GM23338 (cell line): ENCODE measurements at regions not wholly inside any gene's neighbourhood (a gene's known extent, or its start where the extent isn't known, plus 50 kb on each side); places are given as distances from the start of the nearest gene placed in this dataset.

ENCODE experiments used
- ATAC-seq: fragments of 200-7000 bp; cut with Tn5 transposase; 3 replicates; pipeline ENCODE4 v1.9.1; 2020
- DNase-seq: peaks from one replicate; pipeline ENCODE4 v3.0.0-alpha.2; 2015; ENCODE audit warnings: low spot score
- H2AFZ ChIP-seq: fragments of 200-600 bp; sonication (generic); 2 replicates; pipeline ENCODE4 v1.8.0; 2016; ENCODE audit warnings: antibody characterized with exemption, mild to moderate bottlenecking, moderate library complexity
- H3F3A ChIP-seq: fragments of 200-600 bp; sonication (generic); replicated peaks from 2 replicates; pipeline ENCODE4 v1.8.0; 2017; ENCODE audit warnings: antibody characterized with exemption, mixed run types, low read depth
- H3K27ac ChIP-seq: fragments of 200-600 bp; sonication (generic); 2 replicates; pipeline ENCODE4 v1.6.1; 2016; ENCODE audit warnings: low read depth
- H3K27me3 ChIP-seq: fragments of 200-600 bp; sonication (generic); 2 replicates; pipeline ENCODE4 v1.8.0; 2016; ENCODE audit warnings: mild to moderate bottlenecking, mixed run types, moderate library complexity; ENCODE audit not compliant: insufficient read depth
- H3K36me3 ChIP-seq: fragments of 200-600 bp; sonication (generic); 2 replicates; pipeline ENCODE4 v1.8.0; 2016; ENCODE audit warnings: mild to moderate bottlenecking; ENCODE audit not compliant: insufficient read depth
- H3K4me1 ChIP-seq: fragments of 200-600 bp; sonication (generic); 2 replicates; pipeline ENCODE4 v1.8.0; 2016; ENCODE audit warnings: mild to moderate bottlenecking, moderate library complexity; ENCODE audit not compliant: insufficient read depth
- H3K4me2 ChIP-seq: fragments of 200-600 bp; sonication (generic); 2 replicates; pipeline ENCODE4 v1.7.1; 2017; ENCODE audit warnings: mixed run types
- H3K4me3 ChIP-seq: fragments of 200-600 bp; sonication (generic); 2 replicates; pipeline ENCODE4 v1.6.1; 2016; ENCODE audit warnings: mixed run types
- H3K79me2 ChIP-seq: fragments of 200-600 bp; sonication (generic); replicated peaks from 2 replicates; pipeline ENCODE4 v1.8.0; 2017; ENCODE audit warnings: mild to moderate bottlenecking; ENCODE audit not compliant: insufficient read depth
- H3K9me2 ChIP-seq: fragments of 200-600 bp; sonication (generic); 2 replicates; pipeline ENCODE4 v1.8.0; 2017; ENCODE audit not compliant: insufficient read depth
- H4K20me1 ChIP-seq: fragments of 200-600 bp; sonication (generic); replicated peaks from 2 replicates; pipeline ENCODE4 v1.8.0; 2017; ENCODE audit warnings: mild to moderate bottlenecking; ENCODE audit not compliant: insufficient read depth
- H3K27ac Mint-ChIP-seq: 2 replicates; pipeline ENCODE4 v1.8.0; 2020; ENCODE audit warnings: inconsistent platforms, mild to moderate bottlenecking, moderate library complexity, mixed read lengths
- H3K27me3 Mint-ChIP-seq: 3 replicates; pipeline ENCODE4 v1.8.0; 2022; ENCODE audit warnings: low read depth, mild to moderate bottlenecking, moderate library complexity, mixed read lengths, inconsistent platforms; ENCODE audit not compliant: insufficient read depth, poor library complexity
- H3K36me3 Mint-ChIP-seq: 3 replicates; pipeline ENCODE4 v1.8.0; 2021; ENCODE audit warnings: low read depth, mild to moderate bottlenecking, inconsistent platforms, moderate library complexity, mixed read lengths
- H3K4me1 Mint-ChIP-seq: 3 replicates; pipeline ENCODE4 v1.8.0; 2020; ENCODE audit warnings: mild to moderate bottlenecking, inconsistent platforms, mixed read lengths
- H3K4me3 Mint-ChIP-seq: 3 replicates; pipeline ENCODE4 v1.8.0; 2021; ENCODE audit warnings: moderate library complexity, mild to moderate bottlenecking, inconsistent platforms, mixed read lengths
- H3K9me3 Mint-ChIP-seq: 3 replicates; pipeline ENCODE4 v1.8.0; 2020; ENCODE audit warnings: moderate library complexity, mild to moderate bottlenecking, inconsistent platforms, mixed read lengths
- CTCF ChIP-seq, 2 experiments: fragments of 200-600 bp in 1 of 2; sonication (generic) in 1 of 2; conservative IDR thresholded peaks; 2 replicates each; pipeline versions ENCODE4 v1.5.1 to v1.6.1; 2016 to 2017; ENCODE audit warnings: antibody characterized with exemption in 2 of 2, low read depth in 2 of 2, mild to moderate bottlenecking in 2 of 2, moderate library complexity in 1 of 2
- EZH2 ChIP-seq: fragments of 200-600 bp; sonication (generic); IDR thresholded peaks from one replicate; pipeline ENCODE4 v1.8.0; 2017; ENCODE audit warnings: antibody characterized with exemption, mild to moderate bottlenecking, low read depth; ENCODE audit not compliant: unreplicated experiment
- EZH2phosphoT487 ChIP-seq: fragments of 200-600 bp; sonication (generic); IDR thresholded peaks from one replicate; pipeline ENCODE4 v1.8.1; 2018; ENCODE audit warnings: antibody characterized with exemption; ENCODE audit not compliant: unreplicated experiment
- JUNB ChIP-seq: IDR thresholded peaks from one replicate; pipeline ENCODE4 v1.6.1; 2016; ENCODE audit warnings: antibody characterized with exemption; ENCODE audit not compliant: unreplicated experiment
- POLR2AphosphoS5 ChIP-seq: IDR thresholded peaks from 2 replicates; pipeline ENCODE4 v1.6.1; 2016; ENCODE audit warnings: antibody characterized with exemption, low read depth
- STAT1 ChIP-seq: IDR thresholded peaks from one replicate; pipeline ENCODE4 v1.6.1; 2016; ENCODE audit warnings: antibody characterized with exemption; ENCODE audit not compliant: unreplicated experiment
- ZNF114 ChIP-seq: fragments of 250-450 bp; sonication (Bioruptor Pico); IDR thresholded peaks from 2 replicates; pipeline ENCODE4 v1.5.0; 2020; ENCODE audit warnings: mild to moderate bottlenecking, moderate library complexity
- ZNF331 ChIP-seq: fragments of 250-450 bp; sonication (Bioruptor Pico); IDR thresholded peaks from 2 replicates; pipeline ENCODE4 v1.5.0; 2020; ENCODE audit warnings: low read depth, mild to moderate bottlenecking, moderate library complexity
- TF ChIP-seq, protein P1 (sequence below): IDR thresholded peaks from one replicate; pipeline ENCODE4 v1.6.1; 2018; ENCODE audit warnings: antibody characterized with exemption; ENCODE audit not compliant: unreplicated experiment

GRCh38 chrX:22577181-22577580 is 304.5 kb downstream of the CBLL2 start:
- no peaks in the 10 kb centered on the region for H3K36me3 ChIP-seq
- no peak overlapping the region for H3K4me3 ChIP-seq
- Mint-ChIP-seq H3K36me3 (no peaks in the 10 kb centered on the region), H3K4me3 (no peak overlapping the region), H3K27ac (no peak overlapping the region), H3K27me3 (no peaks in the 10 kb centered on the region), H3K9me3 (no peaks in the 10 kb centered on the region), H3K4me1 (peaks cover 3% of the 10 kb centered on the region; the same call in 1 of the 3 replicates)
- TF ChIP-seq ZNF331 (CRISPR knock-in tag) (no peak), POLR2AphosphoS5 (no peak), EZH2 (no peak), CTCF (conservative IDR thresholded peaks at IDR 0.05; ENCODE audit: low read depth in 2 of 2) (no peak), EZH2phosphoT487 (no peak), ZNF114 (no peak), JUNB (no peak)
- TF ChIP-seq, protein P1, sequence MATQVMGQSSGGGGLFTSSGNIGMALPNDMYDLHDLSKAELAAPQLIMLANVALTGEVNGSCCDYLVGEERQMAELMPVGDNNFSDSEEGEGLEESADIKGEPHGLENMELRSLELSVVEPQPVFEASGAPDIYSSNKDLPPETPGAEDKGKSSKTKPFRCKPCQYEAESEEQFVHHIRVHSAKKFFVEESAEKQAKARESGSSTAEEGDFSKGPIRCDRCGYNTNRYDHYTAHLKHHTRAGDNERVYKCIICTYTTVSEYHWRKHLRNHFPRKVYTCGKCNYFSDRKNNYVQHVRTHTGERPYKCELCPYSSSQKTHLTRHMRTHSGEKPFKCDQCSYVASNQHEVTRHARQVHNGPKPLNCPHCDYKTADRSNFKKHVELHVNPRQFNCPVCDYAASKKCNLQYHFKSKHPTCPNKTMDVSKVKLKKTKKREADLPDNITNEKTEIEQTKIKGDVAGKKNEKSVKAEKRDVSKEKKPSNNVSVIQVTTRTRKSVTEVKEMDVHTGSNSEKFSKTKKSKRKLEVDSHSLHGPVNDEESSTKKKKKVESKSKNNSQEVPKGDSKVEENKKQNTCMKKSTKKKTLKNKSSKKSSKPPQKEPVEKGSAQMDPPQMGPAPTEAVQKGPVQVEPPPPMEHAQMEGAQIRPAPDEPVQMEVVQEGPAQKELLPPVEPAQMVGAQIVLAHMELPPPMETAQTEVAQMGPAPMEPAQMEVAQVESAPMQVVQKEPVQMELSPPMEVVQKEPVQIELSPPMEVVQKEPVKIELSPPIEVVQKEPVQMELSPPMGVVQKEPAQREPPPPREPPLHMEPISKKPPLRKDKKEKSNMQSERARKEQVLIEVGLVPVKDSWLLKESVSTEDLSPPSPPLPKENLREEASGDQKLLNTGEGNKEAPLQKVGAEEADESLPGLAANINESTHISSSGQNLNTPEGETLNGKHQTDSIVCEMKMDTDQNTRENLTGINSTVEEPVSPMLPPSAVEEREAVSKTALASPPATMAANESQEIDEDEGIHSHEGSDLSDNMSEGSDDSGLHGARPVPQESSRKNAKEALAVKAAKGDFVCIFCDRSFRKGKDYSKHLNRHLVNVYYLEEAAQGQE: no peak
- no peaks in the 10 kb centered on the region for H3K4me1 ChIP-seq
- no peaks in the 10 kb centered on the region for H3K27me3 ChIP-seq
- no peak overlapping the region for H3K4me2 ChIP-seq
- H3K79me2 ChIP-seq: no peaks in the 10 kb centered on the region
- H4K20me1 ChIP-seq: no peaks in the 10 kb centered on the region
- H2AFZ ChIP-seq: no peak overlapping the region
- ATAC-seq (no peak), DNase-seq (no peak)
- no peak overlapping the region for H3K27ac ChIP-seq
- H3K9me2 ChIP-seq: no peaks in the 10 kb centered on the region
- no peaks in the 10 kb centered on the region for H3F3A ChIP-seq

- H3K4me3 ChIP-seq: no peak overlapping the region
- no peaks in the 10 kb centered on the region for H3K27me3 Mint-ChIP-seq
- H3K9me2 ChIP-seq: no peaks in the 10 kb centered on the region
- peaks cover 4% of the 10 kb centered on the region; the same call in 2 of the 3 replicates for H3K4me1 Mint-ChIP-seq
- H3K4me2 ChIP-seq: no peak overlapping the region
- H3K27ac Mint-ChIP-seq: no peak overlapping the region; the same call in 1 of the 2 replicates
- TF ChIP-seq ZNF114 (no peak), STAT1 (no peak)
- H2AFZ ChIP-seq: no peak overlapping the region
- ATAC-seq: no peak
- H3K36me3 Mint-ChIP-seq: no peaks in the 10 kb centered on the region
- no peak overlapping the region for H3K27ac ChIP-seq
- no peak overlapping the region for H3K4me3 Mint-ChIP-seq
- no peaks in the 10 kb centered on the region for H3K36me3 ChIP-seq
- H3K27me3 ChIP-seq: no peaks in the 10 kb centered on the region
- no peak for DNase-seq
- H3K79me2 ChIP-seq: no peaks in the 10 kb centered on the region
- 0 out of 2 replicates have a peak, but pooled peaks cover 4% of the 10 kb centered on the region for H3K4me1 ChIP-seq
- H4K20me1 ChIP-seq: no peaks in the 10 kb centered on the region
- H3K9me3 Mint-ChIP-seq: no peaks in the 10 kb centered on the region
- no peaks in the 10 kb centered on the region for H3F3A ChIP-seq
These were observed 313.1 kb downstream of the CBLL2 start for GRCh38 chrX:22585831-22586230.
